Endothelial cell of umbilical vein (primary cell): ENCODE measurements at regions not wholly inside any gene's neighbourhood (a gene's known extent, or its start where the extent isn't known, plus 50 kb on each side); places are given as distances from the start of the nearest gene placed in this dataset.
A peak's percentile ranks its signal among the peaks of the same experiment; 100 is the strongest.

Experiments
- BruUV-seq: library from RNA; stranded (reverse); fragments of 400-500 nt; replicated peaks from 2 replicates; lab custom pipeline; 2021; lab: Mats Ljungman, UMichigan
- CTCF ChIA-PET: fragments of 300-600, 350-600 bp; sonication (Branson Sonifier 250); formaldehyde crosslinking; loops from one replicate; lab custom pipeline; 2021; ENCODE audit warnings: antibody characterized with exemption, inconsistent platforms; lab: Charles Lee
- POLR2A ChIA-PET: fragments of 300-600, 350-600 bp; sonication (Branson Sonifier 250); formaldehyde crosslinking; loops from one replicate; lab custom pipeline; 2021; ENCODE audit warnings: antibody characterized with exemption, inconsistent platforms; lab: Charles Lee
- DNase-seq: peaks from one replicate; pipeline ENCODE4 v3.0.0-alpha.2; 2011; ENCODE audit warnings: low read depth, low spot score
- FAIRE-seq: peaks from 2 replicates; lab custom pipeline; 2011; peaks lifted over from hg19 to GRCh38; lab: Jason Lieb, UNC
- H2AFZ ChIP-seq: 2 replicates; pipeline ENCODE4 v1.6.0; 2012; ENCODE audit warnings: low read depth, low read length, control low read depth, inconsistent platforms
- H3K27ac ChIP-seq: 2 replicates; pipeline ENCODE4 v1.5.1; 2011; ENCODE audit warnings: low read depth, mild to moderate bottlenecking, control low read depth, low read length, moderate library complexity; ENCODE audit not compliant: insufficient read depth
- H3K27me3 ChIP-seq, 2 experiments: 2 replicates each; pipeline versions ENCODE4 v1.6.0 to v1.6.1; 2011; ENCODE audit warnings: low read length in 2 of 2, mixed read lengths in 1 of 2; ENCODE audit not compliant: control insufficient read depth in 2 of 2, insufficient read depth in 2 of 2
- H3K36me3 ChIP-seq, 2 experiments: 2 replicates in 1 of 2; 3 replicates in 1 of 2; pipeline ENCODE4 v1.5.1; 2011; ENCODE audit warnings: low read length in 2 of 2, mild to moderate bottlenecking in 1 of 2, moderate library complexity in 1 of 2; ENCODE audit not compliant: control insufficient read depth in 2 of 2, insufficient read depth in 2 of 2; ENCODE audit errors: extremely low read depth in 1 of 2
- H3K4me1 ChIP-seq: 3 replicates; pipeline ENCODE4 v1.5.1; 2011; ENCODE audit warnings: mild to moderate bottlenecking, low read length; ENCODE audit not compliant: control insufficient read depth, insufficient read depth; ENCODE audit errors: extremely low read depth
- H3K4me2 ChIP-seq: 2 replicates; pipeline ENCODE4 v1.6.1; 2011; ENCODE audit warnings: low read length, control low read depth, mixed read lengths; ENCODE audit not compliant: insufficient read depth
- H3K4me3 ChIP-seq, 3 experiments: fragments of 200-600 bp in 1 of 3; sonication (generic), shearing (Covaris generic) in 1 of 3; replicated peaks in 1 of 3; 2 replicates each; pipeline ENCODE4 v1.5.1; 2011 to 2016; ENCODE audit warnings: control low read depth in 3 of 3, low read length in 3 of 3, mild to moderate bottlenecking in 2 of 3, inconsistent platforms in 1 of 3, low read depth in 1 of 3, moderate library complexity in 1 of 3; ENCODE audit not compliant: insufficient read depth in 1 of 3
- H3K79me2 ChIP-seq: 2 replicates; pipeline ENCODE4 v1.6.0; 2012; ENCODE audit warnings: low read length, inconsistent platforms; ENCODE audit not compliant: control insufficient read depth, insufficient read depth
- H3K9ac ChIP-seq: replicated peaks from 2 replicates; pipeline ENCODE3; 2011; ENCODE audit warnings: low read length, control low read depth; ENCODE audit not compliant: insufficient read depth; ENCODE audit errors: extremely low read depth
- H3K9me1 ChIP-seq: replicated peaks from 3 replicates; pipeline ENCODE4 v1.6.0; 2011; ENCODE audit warnings: mild to moderate bottlenecking, low read length; ENCODE audit not compliant: control insufficient read depth, insufficient read depth; ENCODE audit errors: extremely low read depth
- H3K9me3 ChIP-seq: replicated peaks from 2 replicates; pipeline ENCODE4 v1.5.1; 2012; ENCODE audit warnings: low read length, inconsistent platforms; ENCODE audit not compliant: control insufficient read depth, insufficient read depth
- H4K20me1 ChIP-seq: replicated peaks from 2 replicates; pipeline ENCODE3; 2011; ENCODE audit warnings: mild to moderate bottlenecking, low read length; ENCODE audit not compliant: control insufficient read depth, insufficient read depth; ENCODE audit errors: extremely low read depth
- FOS ChIP-seq: IDR thresholded peaks from 2 replicates; pipeline ENCODE4 v1.6.1; 2011; ENCODE audit warnings: mild to moderate bottlenecking, low read length, moderate library complexity, borderline replicate concordance; ENCODE audit not compliant: insufficient read depth
- GATA2 ChIP-seq: IDR thresholded peaks from 2 replicates; pipeline ENCODE4 v1.7.0; 2011; ENCODE audit warnings: low read depth, mild to moderate bottlenecking, moderate library complexity, mixed read lengths, low read length; ENCODE audit not compliant: insufficient read length, insufficient read depth
- JUN ChIP-seq: IDR thresholded peaks from 2 replicates; pipeline ENCODE4 v1.6.1; 2011; ENCODE audit warnings: borderline replicate concordance, low read depth; ENCODE audit not compliant: insufficient read length, insufficient read depth
- POLR2A ChIP-seq: IDR thresholded peaks from 2 replicates; pipeline ENCODE4 v1.6.1; 2012; ENCODE audit warnings: low read depth, mild to moderate bottlenecking, control low read depth, low read length
- POLR2AphosphoS5 ChIP-seq: IDR thresholded peaks from 2 replicates; pipeline ENCODE4 v1.6.1; 2012; ENCODE audit warnings: low read depth, mild to moderate bottlenecking, control low read depth, low read length, moderate library complexity; ENCODE audit not compliant: insufficient read depth
- dilution Hi-C: fragments of 300-500 bp; cut with MboI; formaldehyde crosslinking; loops from one replicate; pipeline ENCODE4 v1.15.0; 2019; ENCODE audit warnings: low sequenced_read_pairs; ENCODE audit not compliant: extremely low pct_ligation_motif_present
- intact Hi-C: fragments of 100-400 bp; cut with micrococcal nuclease; formaldehyde crosslinking; loops from one replicate; pipeline ENCODE4 v1.10.0; 2022

- no peaks in the 10 kb centered on the region for H3K4me1 ChIP-seq
- H3K79me2 ChIP-seq: no peaks in the 10 kb centered on the region
- BruUV-seq: no TSS peak
- dilution Hi-C loops (no loop called here), intact Hi-C loops (no loop called here)
- FAIRE-seq (no peak), DNase-seq (no peak)
- H3K4me2 ChIP-seq: no peak overlapping the region
- H2AFZ ChIP-seq: no peak overlapping the region
- H3K4me3 ChIP-seq: no peak overlapping the region
- H4K20me1 ChIP-seq: no peaks in the 10 kb centered on the region
- ChIA-PET POLR2A (no interaction called here), CTCF (no interaction called here)
- H3K27me3 ChIP-seq: no peaks in the 10 kb centered on the region
- no peak for TF ChIP-seq JUN
- peak; percentile 15 for TF ChIP-seq FOS
- no peak for TF ChIP-seq POLR2A
- no peak for TF ChIP-seq GATA2
- no peak for TF ChIP-seq POLR2AphosphoS5
- no peaks in the 10 kb centered on the region for H3K9me1 ChIP-seq
- no peak overlapping the region for H3K9ac ChIP-seq
- H3K27ac ChIP-seq: no peak overlapping the region
- no peaks in the 10 kb centered on the region for H3K36me3 ChIP-seq
- no peaks in the 10 kb centered on the region for H3K9me3 ChIP-seq
These were observed 68.8 kb upstream of the IL12A start for GRCh38 chr3:159919873-159920272.

GRCh38 chr3:159922193-159922840 lies 66.3 kb upstream of the IL12A start:
- ChIA-PET CTCF (interaction anchor here (1.0 kb wide), 1 partner anchor 8 kb away, joined by 3 read pairs; no protein-coding TSS in a partner anchor), POLR2A (no interaction called here)
- Histone ChIP-seq H3K27me3 (no peaks in the 10 kb centered on the region), H4K20me1 (no peaks in the 10 kb centered on the region), H3K9me1 (no peaks in the 10 kb centered on the region), H2AFZ (no peak overlapping the region), H3K4me2 (no peak overlapping the region), H3K36me3 (no peaks in the 10 kb centered on the region), H3K4me3 (no peak overlapping the region), H3K9ac (no peak overlapping the region), H3K9me3 (no peaks in the 10 kb centered on the region), H3K79me2 (no peaks in the 10 kb centered on the region), H3K27ac (no peak overlapping the region), H3K4me1 (no peaks in the 10 kb centered on the region)
- BruUV-seq: no TSS peak
- DNase-seq (no peak), FAIRE-seq (no peak)
- intact Hi-C loops (no loop called here), dilution Hi-C loops (no loop called here)
- no peak for TF ChIP-seq JUN
